Colonic mucosa (tissue), 4 donors: ENCODE measurements at regions not wholly inside any gene's neighbourhood (a gene's known extent, or its start where the extent isn't known, plus 50 kb on each side); places are given as distances from the start of the nearest gene placed in this dataset.
"Not testable (repeated sequence)": the region's sequence is repeated elsewhere in the genome, so short reads cannot be mapped to it uniquely, and the experiment has no call there.

Experiments
- DNase-seq: peaks from one replicate; pipeline ENCODE4 v3.0.0-alpha.2; 2020
- H3K27ac ChIP-seq: fragments of 200-600 bp; one replicate; pipeline ENCODE4 v1.8.0; 2021
- H3K27me3 ChIP-seq: fragments of 200-600 bp; one replicate; pipeline ENCODE4 v1.8.0; 2021
- H3K36me3 ChIP-seq: fragments of 200-600 bp; one replicate; pipeline ENCODE4 v1.8.0; 2021
- H3K4me1 ChIP-seq: fragments of 200-600 bp; one replicate; pipeline ENCODE4 v1.8.0; 2021; ENCODE audit warnings: mild to moderate bottlenecking
- H3K4me3 ChIP-seq: fragments of 200-600 bp; one replicate; pipeline ENCODE4 v1.8.0; 2021
- H3K9ac ChIP-seq, 2 donors: one replicate each; pipeline ENCODE4 v1.7.0; 2013; ENCODE audit warnings: control low read depth in 2 of 2, low read depth in 2 of 2, low read length in 2 of 2
- H3K9me3 ChIP-seq: fragments of 200-600 bp; one replicate; pipeline ENCODE4 v1.8.0; 2021
- CTCF ChIP-seq: fragments of 200-600 bp; IDR thresholded peaks from one replicate; pipeline ENCODE4 v1.8.0; 2022; ENCODE audit warnings: antibody characterized with exemption, mild to moderate bottlenecking
- intact Hi-C: fragments of 100-400 bp; cut with DNase I; formaldehyde crosslinking; loops from one replicate; pipeline ENCODE4 v1.14.1; 2022
- donor health status: healthy.
- donor health status: DM: no; HTN: no; CAD: no.
- donor health status: DM: no; HTN: no; CAD: no.

GRCh38 chr13:54232700-54233099 lies 1204.1 kb downstream of the OLFM4 start:
- Histone ChIP-seq H3K27me3 (no peaks in the 10 kb centered on the region), H3K9me3 (no peaks in the 10 kb centered on the region), H3K36me3 (no peaks in the 10 kb centered on the region), H3K27ac (no peak overlapping the region), H3K4me1 (no peaks in the 10 kb centered on the region), H3K9ac (no peak overlapping the region), H3K4me3 (no peak overlapping the region)
- intact Hi-C loops: no loop called here
- no peak for DNase-seq
- no peak for TF ChIP-seq CTCF

DNA sequence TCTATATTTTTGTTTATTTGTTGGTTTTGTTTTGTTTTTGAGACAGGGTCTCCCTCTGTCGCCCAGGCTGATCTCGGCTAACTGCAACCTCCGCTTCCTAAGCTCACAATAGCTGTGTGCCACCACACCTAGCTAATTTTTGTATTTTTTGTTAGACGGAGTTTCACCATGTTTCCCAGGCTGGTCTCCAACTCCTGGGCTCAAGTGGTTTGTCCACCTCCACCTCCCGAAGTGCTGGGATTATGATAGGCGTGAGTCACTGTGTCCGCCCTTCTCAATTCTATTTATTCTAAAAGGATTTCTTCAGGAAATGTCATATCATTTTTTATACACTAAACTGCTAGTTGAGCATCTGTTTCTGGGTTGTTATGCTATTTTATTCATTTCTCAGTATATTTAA lies 1206.0 kb downstream of the OLFM4 start:
- TF ChIP-seq CTCF: no peak
- no peak overlapping the region for H3K27ac ChIP-seq
- H3K9ac ChIP-seq: no peak overlapping the region
- DNase-seq: no peak
- no peak overlapping the region for H3K4me3 ChIP-seq
- intact Hi-C loops: no loop called here
- H3K9me3 ChIP-seq: no peaks in the 10 kb centered on the region
- H3K27me3 ChIP-seq: no peaks in the 10 kb centered on the region
- H3K36me3 ChIP-seq: no peaks in the 10 kb centered on the region
- no peaks in the 10 kb centered on the region for H3K4me1 ChIP-seq

GRCh38 chr13:54241719-54242118 lies 1213.1 kb downstream of the OLFM4 start:
- H3K9ac ChIP-seq: no peak overlapping the region
- no peak for DNase-seq
- no peak for TF ChIP-seq CTCF

GRCh38 chr13:54248306-54248705 lies 1219.7 kb downstream of the OLFM4 start:
- Histone ChIP-seq H3K9ac (no peak overlapping the region), H3K27me3 (no peaks in the 10 kb centered on the region), H3K4me3 (no peak overlapping the region), H3K9me3 (no peaks in the 10 kb centered on the region), H3K36me3 (no peaks in the 10 kb centered on the region), H3K27ac (no peak overlapping the region), H3K4me1 (no peaks in the 10 kb centered on the region)
- no peak for TF ChIP-seq CTCF
- intact Hi-C loops: no loop called here
- DNase-seq: no peak

More at GRCh38 chr13:54241719-54242118, 1213.1 kb downstream of the OLFM4 start:
- intact Hi-C loops: no loop called here
- Histone ChIP-seq H3K4me3 (no peak overlapping the region), H3K27me3 (no peaks in the 10 kb centered on the region), H3K9me3 (no peaks in the 10 kb centered on the region), H3K36me3 (no peaks in the 10 kb centered on the region), H3K4me1 (no peaks in the 10 kb centered on the region), H3K27ac (no peak overlapping the region)

- Histone ChIP-seq H3K27ac (no peak overlapping the region), H3K9ac (no peak overlapping the region), H3K4me1 (no peaks in the 10 kb centered on the region), H3K36me3 (no peaks in the 10 kb centered on the region), H3K4me3 (no peak overlapping the region), H3K9me3 (no peaks in the 10 kb centered on the region), H3K27me3 (no peaks in the 10 kb centered on the region)
- DNase-seq: no peak
- intact Hi-C loops: no loop called here
- TF ChIP-seq CTCF: no peak
Measured at GRCh38 chr13:54261856-54262255, 1233.2 kb downstream of the OLFM4 start.

GRCh38 chr13:54263868-54264267 lies 1235.3 kb downstream of the OLFM4 start:
- no peak for DNase-seq
- no peak overlapping the region for H3K4me3 ChIP-seq
- intact Hi-C loops: no loop called here
- H3K9ac ChIP-seq: no peak overlapping the region
- TF ChIP-seq CTCF: no peak
- H3K9me3 ChIP-seq: no peaks in the 10 kb centered on the region
- H3K4me1 ChIP-seq: no peaks in the 10 kb centered on the region
- no peaks in the 10 kb centered on the region for H3K27me3 ChIP-seq
- H3K36me3 ChIP-seq: no peaks in the 10 kb centered on the region
- no peak overlapping the region for H3K27ac ChIP-seq

DNA sequence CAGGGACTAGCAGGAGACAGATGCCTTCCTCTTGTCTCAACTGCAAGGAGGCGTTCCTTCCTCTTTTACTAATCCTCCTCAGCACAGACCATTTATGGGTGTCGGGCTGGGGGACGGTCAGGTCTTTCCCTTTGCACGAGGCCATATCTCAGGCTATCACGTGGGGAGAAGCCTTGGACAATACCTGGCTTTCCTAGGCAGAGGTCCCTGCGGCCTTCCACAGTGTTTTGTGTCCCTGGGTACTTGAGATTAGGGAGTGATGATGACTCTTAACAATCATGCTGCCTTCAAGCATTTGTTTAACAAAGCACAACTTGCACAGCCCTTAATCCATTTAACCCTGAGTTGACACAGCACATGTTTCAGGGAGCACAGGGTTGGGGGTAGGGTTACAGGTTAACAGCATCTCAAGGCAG lies 1238.6 kb downstream of the OLFM4 start:
- H3K27ac ChIP-seq, H3K9ac ChIP-seq, intact Hi-C loops, H3K27me3 ChIP-seq, H3K36me3 ChIP-seq, DNase-seq, H3K9me3 ChIP-seq, H3K4me3 ChIP-seq, H3K4me1 ChIP-seq: not testable (repeated sequence)

DNA sequence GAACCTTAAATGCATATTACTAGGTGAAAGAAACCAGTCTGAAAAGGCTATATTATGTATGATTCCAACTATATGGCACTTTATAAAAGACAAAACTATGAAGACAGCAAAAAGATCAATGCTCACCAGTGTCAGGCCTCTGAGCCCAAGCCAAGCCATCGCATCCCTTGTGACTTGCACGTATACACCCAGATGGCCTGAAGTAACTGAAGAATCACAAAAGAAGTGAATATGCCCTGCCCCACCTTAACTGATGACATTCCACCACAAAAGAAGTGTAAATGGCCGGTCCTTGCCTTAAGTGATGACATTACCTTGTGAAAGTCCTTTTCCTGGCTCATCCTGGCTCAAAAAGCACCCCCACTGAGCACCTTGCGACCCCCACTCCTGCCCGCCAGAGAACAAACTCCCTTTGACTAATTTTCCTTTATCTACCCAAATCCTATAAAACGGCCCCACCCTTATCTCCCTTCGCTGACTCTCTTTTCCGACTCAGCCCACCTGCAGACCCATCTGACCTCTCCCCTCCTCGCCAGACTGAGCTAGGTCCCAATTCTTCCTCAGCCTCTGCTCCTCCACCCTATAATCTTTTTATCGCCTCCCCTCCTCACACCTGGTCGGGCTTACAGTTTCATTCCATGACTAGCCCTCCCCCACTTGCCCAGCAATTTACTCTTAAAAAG lies 1239.5 kb downstream of the OLFM4 start:
- DNase-seq, H3K9me3 ChIP-seq, H3K9ac ChIP-seq, H3K36me3 ChIP-seq, intact Hi-C loops, H3K4me1 ChIP-seq, H3K27me3 ChIP-seq, H3K4me3 ChIP-seq, H3K27ac ChIP-seq: not testable (repeated sequence)
